K562 (cell line): ENCODE measurements at regions not wholly inside any gene's neighbourhood (a gene's known extent, or its start where the extent isn't known, plus 50 kb on each side); places are given as distances from the start of the nearest gene placed in this dataset.

Source experiments
- ATAC-seq: fragments of 200-7000 bp; cut with Tn5 transposase; 3 replicates; pipeline ENCODE4 v1.9.1; 2020; ENCODE audit warnings: moderate library complexity
- BruUV-seq: library from RNA; stranded (reverse); fragments of 400-500 nt; replicated peaks from 2 replicates; lab custom pipeline; 2021; lab: Mats Ljungman, UMichigan
- CTCF ChIA-PET: fragments of 300-600 bp; formaldehyde crosslinking; extraction: SDS; loops from one replicate; lab custom pipeline; 2021; ENCODE audit warnings: low intra/inter-chr PET ratio; lab: Yijun Ruan, JAX
- POLR2A ChIA-PET: fragments of 300-600, 350-650 bp; sonication (Branson Sonifier 250); formaldehyde crosslinking; extraction: SDS; loops from one replicate; lab custom pipeline; 2021; ENCODE audit warnings: antibody characterized with exemption, inconsistent platforms; lab: Yijun Ruan, JAX
- DNase-seq, 4 experiments: peaks; one replicate each; pipeline versions ENCODE4 v3.0.0 to v3.0.0-alpha.2; 2011 to 2018; ENCODE audit warnings: low spot score in 3 of 4, mixed read lengths in 3 of 4; ENCODE audit errors: extremely low read depth in 1 of 4
- FAIRE-seq: peaks from 2 replicates; lab custom pipeline; 2011; peaks lifted over from hg19 to GRCh38; lab: Jason Lieb, UNC
- H2AFZ ChIP-seq: 2 replicates; pipeline ENCODE4 v1.6.0; 2011; ENCODE audit warnings: low read depth, low read length, control low read depth, inconsistent platforms
- H3K27ac ChIP-seq: fragments of 200-600 bp; 3 replicates; pipeline ENCODE4 v1.8.0; 2011; ENCODE audit warnings: low read depth, mild to moderate bottlenecking, control low read depth, inconsistent platforms, low read length, moderate library complexity, mixed read lengths; ENCODE audit errors: extremely low read depth
- H3K27me3 ChIP-seq, 2 experiments: fragments of 300-600 bp in 1 of 2; 2 replicates in 1 of 2; 3 replicates in 1 of 2; pipeline versions ENCODE4 v1.6.0 to v1.8.0; 2011; ENCODE audit warnings: inconsistent platforms in 2 of 2, low read length in 2 of 2, mild to moderate bottlenecking in 1 of 2, mixed read lengths in 1 of 2, moderate library complexity in 1 of 2; ENCODE audit not compliant: control insufficient read depth in 2 of 2, insufficient read depth in 2 of 2
- H3K36me3 ChIP-seq: fragments of 300-600 bp; 3 replicates; pipeline ENCODE4 v1.8.0; 2011; ENCODE audit warnings: mild to moderate bottlenecking, low read length, inconsistent platforms; ENCODE audit not compliant: control insufficient read depth, insufficient read depth
- H3K4me1 ChIP-seq, 2 experiments: fragments of 200-600 bp in 1 of 2; replicated peaks in 1 of 2; 2 replicates in 1 of 2; 3 replicates in 1 of 2; pipeline versions ENCODE4 v1.5.1 to v1.8.0; 2011; ENCODE audit warnings: inconsistent platforms in 2 of 2, low read length in 2 of 2, mild to moderate bottlenecking in 1 of 2, mixed read lengths in 1 of 2, moderate library complexity in 1 of 2; ENCODE audit not compliant: control insufficient read depth in 2 of 2, insufficient read depth in 2 of 2
- H3K4me2 ChIP-seq: 2 replicates; pipeline ENCODE4 v1.6.1; 2011; ENCODE audit warnings: low read length, control low read depth, inconsistent platforms, mixed read lengths; ENCODE audit not compliant: insufficient read depth
- H3K4me3 ChIP-seq: fragments of 200-600 bp; sonication (generic), shearing (Covaris generic); 2 replicates; pipeline ENCODE4 v1.5.1; 2016; ENCODE audit warnings: control low read depth, inconsistent platforms
- H3K79me2 ChIP-seq: fragments of 200-600 bp; 3 replicates; pipeline ENCODE4 v1.8.0; 2011; ENCODE audit warnings: low read length, inconsistent platforms; ENCODE audit not compliant: control insufficient read depth, insufficient read depth
- H3K9ac ChIP-seq, 2 experiments: 2 replicates each; pipeline versions ENCODE4 v1.6.0 to v1.6.1; 2011; ENCODE audit warnings: low read depth in 2 of 2, low read length in 2 of 2, control low read depth in 1 of 2, inconsistent platforms in 1 of 2, mild to moderate bottlenecking in 1 of 2, mixed read lengths in 1 of 2; ENCODE audit not compliant: insufficient read depth in 1 of 2
- H3K9me1 ChIP-seq: one replicate; pipeline ENCODE4 v1.6.0; 2011; ENCODE audit warnings: inconsistent platforms, mild to moderate bottlenecking, low read length, moderate library complexity; ENCODE audit not compliant: control insufficient read depth, insufficient read depth
- H3K9me3 ChIP-seq: replicated peaks from 2 replicates; pipeline ENCODE4 v1.5.1; 2011; ENCODE audit warnings: low read depth, low read length, inconsistent platforms; ENCODE audit not compliant: control insufficient read depth, insufficient read depth
- H4K20me1 ChIP-seq: replicated peaks from 2 replicates; pipeline ENCODE4 v1.6.1; 2011; ENCODE audit warnings: low read length, inconsistent platforms, mixed read lengths; ENCODE audit not compliant: control insufficient read depth, insufficient read depth
- ADNP ChIP-seq: fragments of 200-800 bp; sonication (Bioruptor generic); IDR thresholded peaks from 2 replicates; pipeline ENCODE4 v1.6.1; 2016; ENCODE audit warnings: missing genetic modification characterization, missing compliant biosample characterization
- BCOR ChIP-seq: fragments of 450-650 bp; IDR thresholded peaks from 2 replicates; pipeline ENCODE4 v1.6.1; 2016
- BHLHE40 ChIP-seq: IDR thresholded peaks from 2 replicates; pipeline ENCODE4 v1.6.1; 2011; ENCODE audit warnings: low read length, improper control_type of control experiment
- DMBX1 ChIP-seq: fragments of 250-450 bp; sonication (Bioruptor Pico); IDR thresholded peaks from 2 replicates; pipeline ENCODE4 v1.8.0; 2022; ENCODE audit warnings: inconsistent platforms, mild to moderate bottlenecking, moderate library complexity, borderline replicate concordance
- FOXJ2 ChIP-seq: fragments of 200-800 bp; sonication (Bioruptor generic); IDR thresholded peaks from 2 replicates; pipeline ENCODE4 v1.6.1; 2016; ENCODE audit warnings: missing genetic modification characterization, missing compliant biosample characterization
- HMG20A ChIP-seq: fragments of 450-650 bp; formaldehyde crosslinking; conservative IDR thresholded peaks from 2 replicates; pipeline ENCODE4 v1.4.0; 2020; ENCODE audit warnings: mild to moderate bottlenecking, mixed read lengths
- KDM1A ChIP-seq, 2 experiments: fragments of 450-650 bp; IDR thresholded peaks; 2 replicates each; pipeline ENCODE4 v1.6.1; 2016; ENCODE audit warnings: mild to moderate bottlenecking in 2 of 2
- KLF13 ChIP-seq: fragments of 450-650 bp; IDR thresholded peaks from 2 replicates; pipeline ENCODE4 v1.6.1; 2016; ENCODE audit warnings: missing genetic modification characterization, low read depth, mild to moderate bottlenecking, missing compliant biosample characterization, moderate library complexity, borderline replicate concordance
- NR3C1 ChIP-seq: sonication (generic); formaldehyde crosslinking; IDR thresholded peaks from 2 replicates; pipeline ENCODE4 v1.8.1; 2022; ENCODE audit warnings: missing genetic modification reagents
- RBM25 ChIP-seq: fragments of 200-400 bp; formaldehyde crosslinking; IDR thresholded peaks from 2 replicates; pipeline ENCODE4 v1.6.1; 2018; ENCODE audit warnings: low read length, low read depth, moderate library complexity; ENCODE audit not compliant: severe bottlenecking
- RHOXF2B ChIP-seq: fragments of 250-450 bp; sonication (Bioruptor Pico); conservative IDR thresholded peaks from 2 replicates; pipeline ENCODE4 v1.5.1; 2021
- SIN3A ChIP-seq, 2 experiments: fragments of 150-350 bp in 1 of 2; IDR thresholded peaks; 2 replicates each; pipeline ENCODE4 v1.6.1; 2011 to 2016; ENCODE audit warnings: borderline replicate concordance in 2 of 2, low read depth in 2 of 2, low read length in 2 of 2, mild to moderate bottlenecking in 2 of 2, moderate library complexity in 2 of 2; ENCODE audit not compliant: control insufficient read depth in 1 of 2
- ZBTB7A ChIP-seq: IDR thresholded peaks from 2 replicates; pipeline ENCODE4 v1.6.1; 2011; ENCODE audit warnings: low read depth, mild to moderate bottlenecking, low read length, moderate library complexity, borderline replicate concordance; ENCODE audit not compliant: control insufficient read depth
- ZFP36 ChIP-seq: fragments of 150-350 bp; IDR thresholded peaks from 2 replicates; pipeline ENCODE4 v1.6.1; 2018; ENCODE audit warnings: low read length, low read depth; ENCODE audit not compliant: partially characterized antibody
- WGBS: fragments of 100-300 bp; shearing (Covaris generic); methylation state at CpG from one replicate; pipeline ENCODE4 v1.1.6; 2016; ENCODE audit warnings: low coverage, mixed read lengths; ENCODE audit not compliant: insufficient coverage; ENCODE audit errors: missing lambda C conversion rate; 5-methylcytosine and 5-hydroxymethylcytosine counted together
- in situ Hi-C: fragments of 300-500 bp; cut with MboI; formaldehyde crosslinking; loops from 4 replicates; pipeline ENCODE4 v1.15.0; 2018; ENCODE audit warnings: inconsistent platforms, mixed read lengths
- intact Hi-C: fragments of 100-400 bp; cut with micrococcal nuclease; formaldehyde crosslinking; loops from 2 replicates; pipeline ENCODE4 v1.14.2; 2022
- TF ChIP-seq, protein P1 (sequence below): sonication (generic); IDR thresholded peaks from 2 replicates; pipeline ENCODE4 v1.6.1; 2016
- TF ChIP-seq, protein P2 (sequence below): fragments of 250-450 bp; sonication (Bioruptor Pico); IDR thresholded peaks from 2 replicates; pipeline ENCODE4 v1.4.0; 2020; ENCODE audit warnings: mild to moderate bottlenecking, moderate library complexity
- TF ChIP-seq, protein P3 (sequence below): sonication (generic); formaldehyde crosslinking; IDR thresholded peaks from 2 replicates; pipeline ENCODE4 v1.8.0; 2022; ENCODE audit warnings: mild to moderate bottlenecking, missing genetic modification reagents, borderline replicate concordance

DNA sequence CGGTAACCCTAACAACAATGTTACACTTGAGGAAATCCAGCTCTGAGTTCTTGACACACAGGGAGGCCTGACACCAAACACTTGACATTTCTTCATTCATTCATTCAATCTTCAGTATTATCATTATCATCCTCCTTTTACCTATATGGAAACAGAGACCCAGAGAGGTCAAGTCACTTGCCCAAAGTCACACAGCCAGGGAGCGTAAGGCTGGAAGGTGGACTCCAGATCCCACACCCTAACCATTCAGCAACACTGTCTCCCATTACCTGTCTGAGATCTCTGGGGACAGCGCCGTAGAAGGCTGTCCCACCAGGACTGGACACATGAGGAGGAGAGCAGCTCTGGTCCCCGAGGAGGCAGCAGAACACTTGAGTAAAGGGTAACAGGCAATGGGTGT is 101.4 kb downstream of the SYF2 start:
- peaks cover 34 to 47% of the 10 kb centered on the region in 2 experiments for H3K27me3 ChIP-seq
- H3K27ac ChIP-seq: no peak overlapping the region
- POLR2A ChIA-PET: interaction anchor here (0.6 to 0.7 kb wide), 2 partner anchors 758 to 876 kb away, joined by 3 read pairs; no protein-coding TSS in a partner anchor
- 0 out of 2 replicates have a peak, but pooled peaks cover 6% of the 10 kb centered on the region for H4K20me1 ChIP-seq
- H3K79me2 ChIP-seq: no peaks in the 10 kb centered on the region
- H3K9ac ChIP-seq: no peak overlapping the region
- no TSS peak for BruUV-seq
- CTCF ChIA-PET: no interaction called here
- H3K36me3 ChIP-seq: no peaks in the 10 kb centered on the region
- in situ Hi-C loops: no loop called here
- H3K9me3 ChIP-seq: no peaks in the 10 kb centered on the region
- no peak for FAIRE-seq
- intact Hi-C loops: no loop called here
- H3K4me3 ChIP-seq: no peak overlapping the region
- DNase-seq: no peak
- no peak for TF ChIP-seq DMBX1
- TF ChIP-seq RHOXF2B: no peak
- TF ChIP-seq SIN3A (IDR thresholded peaks at IDR 0.05; ENCODE audit: borderline replicate concordance in 2 of 2, control insufficient read depth in 1 of 2, low read depth in 2 of 2, low read length in 2 of 2): no peak
- TF ChIP-seq BCOR: peak; percentile 76
- TF ChIP-seq NR3C1 (CRISPR knock-in tag): no peak
- TF ChIP-seq, protein P1, sequence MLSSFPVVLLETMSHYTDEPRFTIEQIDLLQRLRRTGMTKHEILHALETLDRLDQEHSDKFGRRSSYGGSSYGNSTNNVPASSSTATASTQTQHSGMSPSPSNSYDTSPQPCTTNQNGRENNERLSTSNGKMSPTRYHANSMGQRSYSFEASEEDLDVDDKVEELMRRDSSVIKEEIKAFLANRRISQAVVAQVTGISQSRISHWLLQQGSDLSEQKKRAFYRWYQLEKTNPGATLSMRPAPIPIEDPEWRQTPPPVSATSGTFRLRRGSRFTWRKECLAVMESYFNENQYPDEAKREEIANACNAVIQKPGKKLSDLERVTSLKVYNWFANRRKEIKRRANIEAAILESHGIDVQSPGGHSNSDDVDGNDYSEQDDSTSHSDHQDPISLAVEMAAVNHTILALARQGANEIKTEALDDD: no peak
- no peak for TF ChIP-seq ZBTB7A
- peak; percentile 50; the same call in 1 of the 2 replicates for TF ChIP-seq ADNP
- no peak for TF ChIP-seq BHLHE40
- peak; percentile 73 for TF ChIP-seq RBM25
- TF ChIP-seq ZFP36: peak; percentile 84
- no peak for TF ChIP-seq FOXJ2
- no peak for TF ChIP-seq HMG20A (CRISPR knock-in tag)
- TF ChIP-seq, protein P2, sequence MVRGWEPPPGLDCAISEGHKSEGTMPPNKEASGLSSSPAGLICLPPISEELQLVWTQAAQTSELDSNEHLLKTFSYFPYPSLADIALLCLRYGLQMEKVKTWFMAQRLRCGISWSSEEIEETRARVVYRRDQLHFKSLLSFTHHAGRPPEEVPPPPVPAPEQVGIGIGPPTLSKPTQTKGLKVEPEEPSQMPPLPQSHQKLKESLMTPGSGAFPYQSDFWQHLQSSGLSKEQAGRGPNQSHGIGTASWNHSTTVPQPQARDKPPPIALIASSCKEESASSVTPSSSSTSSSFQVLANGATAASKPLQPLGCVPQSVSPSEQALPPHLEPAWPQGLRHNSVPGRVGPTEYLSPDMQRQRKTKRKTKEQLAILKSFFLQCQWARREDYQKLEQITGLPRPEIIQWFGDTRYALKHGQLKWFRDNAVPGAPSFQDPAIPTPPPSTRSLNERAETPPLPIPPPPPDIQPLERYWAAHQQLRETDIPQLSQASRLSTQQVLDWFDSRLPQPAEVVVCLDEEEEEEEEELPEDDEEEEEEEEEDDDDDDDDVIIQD (CRISPR knock-in tag): no peak
- TF ChIP-seq KLF13 (tag): no peak
- TF ChIP-seq, protein P3, sequence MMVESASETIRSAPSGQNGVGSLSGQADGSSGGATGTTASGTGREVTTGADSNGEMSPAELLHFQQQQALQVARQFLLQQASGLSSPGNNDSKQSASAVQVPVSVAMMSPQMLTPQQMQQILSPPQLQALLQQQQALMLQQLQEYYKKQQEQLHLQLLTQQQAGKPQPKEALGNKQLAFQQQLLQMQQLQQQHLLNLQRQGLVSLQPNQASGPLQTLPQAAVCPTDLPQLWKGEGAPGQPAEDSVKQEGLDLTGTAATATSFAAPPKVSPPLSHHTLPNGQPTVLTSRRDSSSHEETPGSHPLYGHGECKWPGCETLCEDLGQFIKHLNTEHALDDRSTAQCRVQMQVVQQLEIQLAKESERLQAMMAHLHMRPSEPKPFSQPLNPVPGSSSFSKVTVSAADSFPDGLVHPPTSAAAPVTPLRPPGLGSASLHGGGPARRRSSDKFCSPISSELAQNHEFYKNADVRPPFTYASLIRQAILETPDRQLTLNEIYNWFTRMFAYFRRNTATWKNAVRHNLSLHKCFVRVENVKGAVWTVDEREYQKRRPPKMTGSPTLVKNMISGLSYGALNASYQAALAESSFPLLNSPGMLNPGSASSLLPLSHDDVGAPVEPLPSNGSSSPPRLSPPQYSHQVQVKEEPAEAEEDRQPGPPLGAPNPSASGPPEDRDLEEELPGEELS (CRISPR knock-in tag): no peak
- peak in 1 of 2 experiments; percentile 33; a peak in 1 of 4 replicates for TF ChIP-seq KDM1A (IDR thresholded peaks at IDR 0.05)
- TF ChIP-seq, all 486 proteins: peak for 5
- ATAC-seq: no peak
- no peak overlapping the region for H2AFZ ChIP-seq
- H3K4me2 ChIP-seq: no peak overlapping the region
- H3K4me1 ChIP-seq: no peaks in the 10 kb centered on the region
- under 1% methylated on average over 5 of the region's 5 CpGs for WGBS
- H3K9me1 ChIP-seq: no peaks in the 10 kb centered on the region
